GM19025 (cell line): ENCODE measurements at regions not wholly inside any gene's neighbourhood (a gene's known extent, or its start where the extent isn't known, plus 50 kb on each side); places are given as distances from the start of the nearest gene placed in this dataset.
"Not testable (repeated sequence)": the region's sequence is repeated elsewhere in the genome, so short reads cannot be mapped to it uniquely, and the experiment has no call there.

Source experiments
- ATAC-seq: cut with Tn5 transposase; IDR thresholded peaks from one replicate; pipeline ENCODE4 v1.9.1; 2021; ENCODE audit warnings: mild to moderate bottlenecking, low read depth, moderate library complexity; ENCODE audit not compliant: unreplicated experiment

GRCh38 chr7:76852787-76853584 is 179.2 kb downstream of the SPDYE17 start:
- ATAC-seq, result not testable (repeated sequence)

- not testable (repeated sequence) for ATAC-seq
Measured at GRCh38 chr7:76852362-76852761, 179.8 kb downstream of the SPDYE17 start.

GRCh38 chr7:76851617-76852016 is 180.5 kb downstream of the SPDYE17 start:
- not testable (repeated sequence) for ATAC-seq

- not testable (repeated sequence) for ATAC-seq
Measured at GRCh38 chr7:76849887-76850563, 182.1 kb downstream of the SPDYE17 start.

- not testable (repeated sequence) for ATAC-seq
Measured at GRCh38 chr7:76839879-76840278, 192.3 kb downstream of the SPDYE17 start.

GRCh38 chr7:76839214-76839613 is 192.9 kb downstream of the SPDYE17 start:
- not testable (repeated sequence) for ATAC-seq

- not testable (repeated sequence) for ATAC-seq
Measured at GRCh38 chr7:76838357-76838756, 193.8 kb downstream of the SPDYE17 start.

GRCh38 chr7:76829233-76829632 is 202.2 kb upstream of the POMZP3 start:
- not testable (repeated sequence) for ATAC-seq

DNA sequence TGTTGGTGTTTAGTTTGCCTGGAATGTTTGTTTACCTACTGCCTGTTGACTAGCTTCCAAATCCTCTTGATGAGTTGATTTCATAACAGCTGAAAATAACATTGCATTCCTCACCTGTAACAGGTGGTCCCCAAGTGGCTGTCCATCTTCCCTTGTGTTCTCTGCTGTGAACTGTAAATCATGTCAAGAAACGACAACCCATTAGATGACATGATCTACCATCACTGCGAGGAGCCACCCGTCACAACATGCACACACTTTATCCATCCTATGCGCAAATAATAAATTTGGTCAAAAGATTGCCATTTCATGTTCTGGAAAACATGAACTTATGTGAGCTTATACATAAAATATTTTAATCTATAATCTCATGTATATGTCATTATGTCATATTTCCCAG is 199.1 kb upstream of the POMZP3 start:
- ATAC-seq, result not testable (repeated sequence)

DNA sequence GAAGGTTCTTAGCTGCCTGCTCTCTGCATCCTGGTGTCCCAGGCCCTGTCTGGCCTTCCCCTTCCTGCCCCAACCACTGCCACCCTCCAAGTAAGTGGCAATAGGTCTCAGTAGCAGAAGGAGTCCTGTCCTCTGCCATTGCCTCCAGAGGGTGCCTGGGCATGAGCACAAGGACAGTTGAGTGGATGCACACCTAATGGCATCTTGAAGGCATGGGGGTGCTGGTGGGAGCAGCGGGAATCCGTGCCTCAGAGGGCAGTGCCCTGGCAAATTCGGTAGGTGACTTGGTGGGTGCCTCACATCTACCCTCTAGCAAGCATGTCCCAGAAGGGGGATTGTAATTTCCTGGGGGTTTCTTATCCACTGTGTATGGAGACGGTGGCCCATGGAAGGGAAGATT is 182.8 kb upstream of the POMZP3 start:
- not testable (repeated sequence) for ATAC-seq

DNA sequence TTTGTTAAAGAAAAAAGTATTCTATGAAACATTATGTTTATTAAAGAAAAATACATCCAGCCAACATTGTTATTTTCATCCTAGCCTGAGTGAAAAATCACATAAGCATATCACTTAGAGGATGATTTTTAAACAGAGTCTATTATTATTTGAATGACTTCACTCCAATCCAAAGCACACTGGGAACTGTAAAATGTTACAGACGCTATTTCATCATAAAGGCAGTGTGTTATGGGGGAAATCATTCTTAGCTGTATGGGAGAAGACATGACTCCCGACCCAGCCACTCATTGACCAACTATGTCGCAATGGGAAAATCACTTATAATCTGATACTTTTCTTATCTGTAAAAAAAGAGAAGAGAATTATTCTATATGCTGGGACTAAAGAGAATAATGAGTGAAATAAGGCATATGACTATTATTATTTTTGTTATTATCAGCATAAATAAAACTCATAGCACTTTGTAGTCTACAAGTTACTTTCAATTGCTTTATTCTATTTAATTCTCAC is 180.6 kb upstream of the POMZP3 start:
- ATAC-seq, result not testable (repeated sequence)

DNA sequence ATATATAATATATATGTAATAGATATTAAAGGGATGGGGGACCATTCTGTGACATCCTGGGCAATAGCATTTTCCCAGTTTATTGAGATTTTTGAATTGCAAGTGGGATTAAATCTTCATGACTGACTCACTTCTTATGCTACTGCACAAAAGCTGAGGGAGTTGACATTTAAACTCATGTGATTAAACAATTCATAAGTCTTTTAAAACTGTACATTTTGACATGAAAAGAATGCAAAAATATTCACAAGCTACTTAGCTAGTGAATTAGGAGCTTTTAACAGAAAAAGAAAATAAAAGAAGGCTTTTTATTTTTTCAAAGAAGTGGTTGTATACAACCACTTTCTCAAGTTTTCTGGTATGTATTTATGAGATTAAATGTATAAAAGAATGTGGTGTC is 179.4 kb upstream of the POMZP3 start:
- ATAC-seq, result not testable (repeated sequence)

DNA sequence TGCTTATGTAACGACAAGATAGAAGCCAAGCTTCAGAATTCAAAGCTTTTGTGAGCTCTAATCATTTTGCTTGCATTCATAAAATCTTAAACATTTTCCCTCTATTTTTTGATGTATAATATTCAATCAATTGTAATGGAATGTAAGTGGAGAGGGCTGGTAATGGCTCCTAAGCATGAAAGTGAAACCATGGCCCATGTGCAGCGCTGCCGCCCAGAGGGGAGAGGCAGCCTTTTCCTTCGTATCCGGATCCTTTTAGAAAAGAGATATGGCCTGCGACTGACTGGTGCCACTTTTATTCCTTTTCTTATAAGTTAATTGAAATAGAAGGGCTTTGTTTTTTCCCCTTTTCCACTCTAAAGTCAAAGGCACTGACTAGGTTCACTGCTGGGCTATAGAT is 178.9 kb upstream of the POMZP3 start:
- not testable (repeated sequence) for ATAC-seq

DNA sequence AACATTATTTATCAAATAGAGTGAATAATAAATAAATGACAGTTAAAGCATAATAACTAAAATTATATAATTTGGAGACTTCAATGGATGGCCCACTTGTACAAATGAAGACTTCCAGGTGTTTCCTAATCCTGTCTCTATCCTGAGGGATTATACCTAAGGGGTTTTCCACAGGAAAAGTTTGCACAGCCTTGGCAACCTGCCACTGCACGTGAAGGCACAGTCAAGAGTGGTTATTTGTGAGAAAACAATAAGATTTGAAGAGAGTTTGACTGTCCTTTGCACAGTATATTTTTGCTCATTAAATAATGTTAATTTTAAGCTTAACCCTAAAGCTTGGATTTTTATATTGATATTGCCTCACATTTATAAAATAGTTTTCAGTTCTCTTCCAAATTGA is 178.2 kb upstream of the POMZP3 start:
- not testable (repeated sequence) for ATAC-seq

DNA sequence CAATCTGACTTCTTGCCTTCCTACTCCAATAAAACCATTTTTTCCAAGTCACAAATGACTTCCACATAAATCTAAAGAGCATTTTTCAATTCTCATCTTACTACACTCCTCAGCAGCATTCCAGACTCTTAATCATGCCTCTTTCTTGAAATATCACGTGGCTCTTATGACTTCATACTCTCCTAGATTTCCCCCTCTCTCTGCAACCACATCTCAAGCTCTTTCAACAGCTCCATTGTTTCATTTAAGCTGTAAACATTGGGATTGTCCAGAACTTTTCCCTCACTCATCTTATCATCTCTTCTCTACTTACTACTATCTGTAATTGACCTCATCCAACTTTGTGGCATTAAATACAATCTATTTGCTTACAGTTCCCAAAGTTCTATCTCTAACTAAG is 170.6 kb upstream of the POMZP3 start:
- ATAC-seq, result not testable (repeated sequence)

DNA sequence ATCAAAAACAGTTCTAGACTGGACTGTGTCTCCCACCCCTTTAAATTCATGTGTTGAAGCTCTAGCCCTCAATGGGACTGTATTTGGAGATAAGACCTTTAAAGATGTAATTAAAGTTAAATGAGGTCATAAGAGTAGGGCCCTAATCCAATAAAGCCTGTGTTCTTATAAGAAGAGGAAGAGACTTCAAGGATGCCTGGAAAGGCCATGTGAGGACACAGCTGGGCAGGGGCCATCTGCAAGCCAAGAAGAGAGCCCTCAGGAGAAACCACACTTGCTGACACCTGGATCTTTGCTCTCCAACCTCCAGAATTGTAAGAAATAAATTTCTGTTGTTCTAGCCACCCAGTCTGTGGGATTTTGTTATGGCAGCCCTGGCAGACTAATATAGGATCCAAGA is 153.6 kb upstream of the POMZP3 start:
- not testable (repeated sequence) for ATAC-seq

- not testable (repeated sequence) for ATAC-seq
Measured at GRCh38 chr7:76774279-76774678, 147.2 kb upstream of the POMZP3 start.

GRCh38 chr7:76771980-76772379 is 144.9 kb upstream of the POMZP3 start:
- not testable (repeated sequence) for ATAC-seq

GRCh38 chr7:76763977-76764376 is 136.9 kb upstream of the POMZP3 start:
- ATAC-seq, result not testable (repeated sequence)

DNA sequence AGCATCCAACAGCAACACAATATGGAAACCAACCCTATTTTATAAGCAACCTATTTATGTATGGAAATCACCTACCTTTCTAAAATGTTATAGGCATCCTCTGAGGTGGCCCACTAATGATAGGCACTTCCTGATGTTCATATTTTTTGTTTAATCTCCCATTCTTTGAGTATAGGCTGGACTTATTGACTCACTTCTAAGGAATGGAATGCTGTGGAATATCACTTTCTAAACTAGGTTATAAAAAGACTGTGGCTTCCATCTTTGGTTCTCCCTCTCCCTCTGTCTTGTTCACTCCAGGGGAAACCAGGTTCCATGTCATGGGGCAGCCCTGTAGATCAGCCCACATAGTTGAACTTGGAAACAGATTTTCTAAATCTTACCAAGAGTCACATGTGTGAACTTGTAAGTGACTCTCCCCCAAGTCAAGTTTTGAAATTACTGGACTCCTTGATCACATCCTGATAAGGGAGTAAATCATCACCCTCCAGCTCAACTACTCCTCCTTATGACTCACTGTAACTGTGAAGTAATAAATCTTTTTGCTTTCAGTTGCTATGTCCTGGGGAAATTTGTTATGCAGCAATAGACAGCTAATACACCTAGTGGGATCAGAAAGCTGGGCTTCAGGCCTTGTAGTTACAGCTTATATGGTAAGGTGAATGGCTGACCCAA is 133.6 kb upstream of the POMZP3 start:
- ATAC-seq, result not testable (repeated sequence)

DNA sequence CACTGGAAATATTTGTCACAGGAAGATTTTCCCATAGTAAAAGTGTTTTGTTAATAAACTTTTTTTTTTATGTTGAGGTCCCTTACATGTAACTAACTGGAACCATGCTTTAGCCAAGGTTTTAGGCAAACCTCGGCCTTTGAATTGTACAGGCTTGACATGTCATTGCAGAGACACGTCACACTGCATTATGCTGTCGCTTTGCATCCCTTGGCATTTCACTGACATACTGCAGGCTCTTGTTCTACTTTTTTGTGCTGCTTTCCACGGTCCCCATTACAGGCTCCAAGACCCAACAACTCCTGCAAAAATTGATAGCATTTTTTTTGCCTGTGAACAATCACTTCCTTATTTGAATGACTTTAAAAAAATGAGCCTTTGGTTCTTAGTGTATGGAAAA is 112.5 kb upstream of the POMZP3 start:
- ATAC-seq, result not testable (repeated sequence)
